DMS153 treated with DMSO at 0.1 percent for 48 hours (cell line): ENCODE measurements at regions not wholly inside any gene's neighbourhood (a gene's known extent, or its start where the extent isn't known, plus 50 kb on each side); places are given as distances from the start of the nearest gene placed in this dataset.
"Not testable (repeated sequence)": the region's sequence is repeated elsewhere in the genome, so short reads cannot be mapped to it uniquely, and the experiment has no call there.

Experiments used
- DNase-seq: peaks from one replicate; lab custom pipeline; 2025; ENCODE audit not compliant: unreplicated experiment; lab: John Stamatoyannopoulos, UW

DNA sequence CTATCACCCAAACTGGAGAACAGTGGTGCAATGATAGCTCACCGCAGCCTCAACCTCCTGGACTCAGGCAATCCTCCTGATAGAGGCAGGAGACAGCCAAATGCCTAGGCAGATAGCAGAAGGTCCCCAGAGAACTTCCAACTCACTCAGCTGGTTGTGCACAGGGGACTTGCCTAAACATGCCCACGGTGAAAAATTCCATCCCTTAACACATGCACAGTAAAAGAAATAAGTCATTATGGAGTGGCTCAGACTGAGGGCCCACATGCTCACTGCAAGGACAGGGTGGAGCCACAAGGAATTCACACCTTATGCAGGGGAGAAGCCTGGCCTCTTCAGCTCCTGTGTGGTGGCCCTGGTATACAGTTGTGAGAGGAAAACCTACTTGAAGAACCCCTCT, 525.8 kb upstream of the ATP2B1 start:
- DNase-seq, result no peak

DNA sequence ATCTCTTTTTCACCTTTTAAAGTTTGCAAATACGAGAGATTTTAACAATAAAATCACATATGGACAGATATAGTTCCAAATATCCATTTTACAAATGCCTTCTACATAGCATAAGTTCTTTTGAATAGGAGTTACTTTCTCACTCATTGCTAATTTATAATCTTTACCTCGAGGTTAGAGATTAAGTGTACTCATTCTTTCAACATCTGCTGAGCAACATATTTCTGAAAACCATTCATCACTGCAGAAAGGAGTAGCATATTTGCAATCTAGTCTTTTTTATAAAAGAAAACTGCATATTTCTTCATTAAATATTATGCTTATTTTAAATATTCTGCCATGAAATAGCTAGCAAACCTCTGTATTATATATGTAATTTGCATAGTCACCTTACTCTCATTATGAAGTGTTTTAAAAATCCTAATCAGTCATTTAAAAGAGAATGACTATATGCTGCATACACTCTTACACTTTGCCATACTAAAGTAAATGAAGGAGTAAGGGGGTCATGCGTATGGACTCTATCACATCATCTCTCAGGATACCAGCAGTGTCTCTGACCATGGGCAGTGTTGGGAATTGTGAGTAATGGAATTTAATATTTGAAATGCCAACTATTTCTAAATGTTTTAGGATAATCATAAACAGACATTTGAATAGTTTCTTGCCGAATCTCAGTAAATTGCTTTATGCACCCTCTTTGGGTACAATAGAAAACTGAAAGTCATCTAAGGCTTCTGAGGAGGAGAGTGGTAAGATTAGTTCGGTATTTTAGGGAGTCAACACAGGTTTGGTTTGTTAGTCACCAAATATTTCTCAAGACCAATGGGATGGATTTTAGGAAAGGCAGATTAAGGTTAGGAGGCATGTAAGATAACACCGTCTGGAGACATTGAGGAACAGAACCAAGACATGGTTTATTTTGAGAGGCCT, 524.8 kb upstream of the ATP2B1 start:
- DNase-seq, result no peak

DNA sequence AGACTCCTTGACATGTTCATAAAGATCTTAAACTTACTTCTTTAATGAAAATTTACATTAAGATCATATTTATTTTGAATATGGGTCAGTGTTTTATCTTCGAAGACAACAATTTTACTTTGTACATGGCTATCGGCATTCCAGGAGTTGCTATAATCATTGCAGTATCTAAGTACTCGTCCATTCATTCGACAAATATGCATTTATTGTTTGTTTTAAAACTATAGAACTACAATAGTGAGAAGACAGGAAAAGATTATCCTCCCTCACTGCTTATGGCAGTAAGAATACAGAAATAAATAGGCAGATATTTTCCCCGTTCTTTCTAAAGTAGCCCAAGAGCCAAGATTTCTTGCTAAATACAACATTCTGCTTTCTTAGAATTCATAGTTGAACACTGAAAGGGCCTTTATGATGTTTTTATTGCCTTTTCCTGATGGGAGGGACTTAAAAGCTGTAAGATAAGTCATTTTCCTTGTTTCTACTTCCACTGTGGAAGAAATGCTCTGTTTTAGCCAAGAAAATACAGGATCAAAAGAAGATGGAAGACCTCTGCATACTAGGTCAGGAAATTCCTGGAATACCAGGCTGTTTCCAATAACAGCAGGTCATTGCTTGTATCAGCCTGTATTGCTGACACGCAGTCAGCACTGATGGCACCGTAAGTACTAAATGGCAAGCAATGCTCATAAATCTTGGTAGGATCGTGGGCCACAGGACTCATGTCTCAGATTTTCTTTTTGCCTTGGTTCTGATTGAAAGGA, 521.0 kb upstream of the ATP2B1 start:
- DNase-seq, result no peak

DNA sequence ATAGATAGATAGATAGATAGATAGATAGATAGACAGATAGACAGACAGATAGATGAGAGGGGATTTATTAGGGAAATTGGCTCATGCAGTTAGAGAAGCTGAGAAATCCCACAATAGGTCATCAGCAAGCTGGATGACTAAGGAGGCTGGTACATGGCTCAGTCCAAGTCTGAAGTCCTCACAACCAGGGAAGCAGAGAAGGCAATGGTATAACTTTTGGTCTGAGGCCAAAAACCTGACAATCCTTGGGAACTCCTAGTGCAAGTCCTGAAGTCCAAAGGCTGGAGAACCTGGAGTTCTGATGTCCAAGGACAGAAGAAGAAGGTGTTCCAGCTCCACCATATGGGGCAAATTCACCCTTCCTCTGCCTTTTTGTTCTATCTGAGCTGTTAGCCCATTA, 517.6 kb upstream of the ATP2B1 start:
- DNase-seq, result no peak

DNA sequence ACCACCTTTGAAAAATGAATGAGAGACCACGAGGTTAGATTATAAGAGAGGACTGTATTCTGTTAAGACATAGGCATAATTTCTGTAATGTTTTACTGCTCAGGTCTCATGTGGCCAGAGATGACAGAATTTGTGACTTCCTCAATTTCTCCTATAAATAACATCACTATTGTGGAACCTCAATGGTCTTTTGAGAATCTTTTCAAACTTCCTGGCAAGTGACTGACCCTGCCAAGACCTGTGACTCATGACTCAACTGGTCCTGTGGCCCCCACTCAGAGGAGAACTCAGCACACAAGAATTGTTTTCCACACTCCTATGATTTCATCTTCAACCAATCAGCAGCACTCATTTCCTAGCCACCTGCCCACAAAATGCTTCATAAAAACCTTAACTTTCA, 508.2 kb upstream of the ATP2B1 start:
- DNase-seq, result no peak

DNA sequence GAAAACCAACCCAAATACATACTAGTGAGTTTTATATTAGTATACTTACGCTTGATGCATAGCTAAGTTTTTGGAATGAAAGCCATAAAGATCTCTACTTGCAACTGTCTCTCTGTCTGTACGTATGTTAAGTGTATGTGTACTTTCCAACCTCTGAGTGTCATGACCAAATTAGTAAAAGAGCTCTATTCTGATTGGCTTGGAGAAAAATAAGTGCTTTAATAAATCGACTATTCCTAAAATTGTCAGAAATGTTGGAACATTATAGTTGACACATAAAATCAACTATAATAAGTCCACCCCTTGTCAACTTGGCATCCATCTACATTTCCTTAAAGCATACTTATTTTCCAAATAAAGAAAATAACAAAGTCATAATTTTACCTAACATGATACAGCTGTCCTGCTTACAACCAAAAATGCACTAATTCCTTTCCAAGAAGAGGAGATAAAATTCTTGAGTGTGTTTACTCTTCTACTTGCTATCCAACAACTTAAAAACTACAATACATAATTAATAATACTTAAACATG, 507.4 kb upstream of the ATP2B1 start:
- DNase-seq, result no peak

DNA sequence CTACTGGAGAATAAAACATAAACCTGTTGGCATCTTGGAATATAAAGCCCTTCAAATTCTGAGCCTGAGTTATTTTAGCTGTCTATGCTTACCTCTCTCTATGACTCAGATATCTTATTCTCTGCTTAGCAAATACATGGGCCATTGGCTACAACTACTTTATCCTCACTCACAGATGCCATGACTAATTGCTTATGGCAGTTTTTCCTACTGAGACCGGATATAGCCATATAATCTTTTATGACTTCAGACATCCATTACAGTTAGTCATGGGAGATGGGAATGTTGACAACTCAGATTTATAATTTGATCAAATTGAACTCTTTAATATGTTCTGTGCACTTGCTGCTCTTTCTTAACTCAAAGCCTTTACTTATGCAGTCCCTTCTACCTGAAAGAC, 502.4 kb upstream of the ATP2B1 start:
- no peak for DNase-seq

DNA sequence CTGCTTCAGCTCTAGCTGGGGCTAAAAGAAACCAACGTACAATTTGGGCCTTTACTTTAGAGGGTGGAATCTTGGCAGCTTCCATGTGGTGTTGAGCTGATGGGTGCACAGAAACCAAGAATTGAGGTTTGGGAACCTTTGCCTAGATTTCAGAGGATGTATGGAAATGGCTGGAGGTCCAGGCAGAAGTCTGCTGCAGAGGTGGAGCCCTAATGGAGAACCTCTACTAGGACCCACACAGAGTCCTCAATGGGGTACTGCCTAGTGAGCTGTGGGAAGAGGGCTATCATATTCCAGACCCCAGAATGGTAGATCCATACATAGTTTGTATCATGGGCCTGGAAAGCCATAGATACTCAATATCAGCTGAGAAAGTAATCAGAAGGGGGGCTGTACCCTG, 500.4 kb upstream of the ATP2B1 start:
- no peak for DNase-seq

DNA sequence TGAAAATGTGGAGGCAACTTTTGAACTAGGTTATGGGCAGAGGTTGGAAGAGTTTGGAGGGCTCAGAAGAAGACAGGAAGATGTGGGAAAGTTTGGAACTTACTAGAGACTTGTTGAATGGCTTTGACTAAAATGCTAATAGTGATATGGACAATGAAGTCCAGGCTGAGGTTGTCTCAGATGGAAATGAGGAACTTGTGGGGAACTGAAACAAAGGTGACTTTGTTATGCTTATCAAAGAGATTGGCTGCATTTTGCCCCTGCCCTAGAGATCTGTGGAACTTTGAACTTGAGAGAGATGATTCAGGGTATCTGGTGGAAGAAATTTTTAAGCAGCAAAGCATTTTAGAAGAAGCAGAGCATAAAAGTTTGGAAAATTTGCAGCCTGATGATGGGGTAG, 499.7 kb upstream of the ATP2B1 start:
- not testable (repeated sequence) for DNase-seq

DNA sequence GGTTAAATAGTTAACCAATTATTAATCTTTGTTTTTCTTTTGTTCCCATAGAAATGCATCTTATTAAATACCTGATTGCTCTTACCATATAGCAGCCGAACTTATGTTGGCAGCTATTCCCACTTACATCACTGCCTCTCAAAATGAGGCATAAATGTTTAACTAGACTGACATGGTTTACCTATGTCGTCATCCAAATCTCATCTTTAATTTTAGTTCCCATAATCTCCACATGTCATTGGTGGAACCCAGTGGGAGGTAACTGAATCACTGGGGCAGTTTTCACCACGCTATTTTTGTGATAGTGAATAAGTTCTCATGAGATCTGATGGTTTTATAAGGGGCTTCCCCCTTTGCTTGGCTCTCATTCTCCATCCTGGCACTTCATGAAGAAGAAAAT, 499.2 kb upstream of the ATP2B1 start:
- no peak for DNase-seq

DNA sequence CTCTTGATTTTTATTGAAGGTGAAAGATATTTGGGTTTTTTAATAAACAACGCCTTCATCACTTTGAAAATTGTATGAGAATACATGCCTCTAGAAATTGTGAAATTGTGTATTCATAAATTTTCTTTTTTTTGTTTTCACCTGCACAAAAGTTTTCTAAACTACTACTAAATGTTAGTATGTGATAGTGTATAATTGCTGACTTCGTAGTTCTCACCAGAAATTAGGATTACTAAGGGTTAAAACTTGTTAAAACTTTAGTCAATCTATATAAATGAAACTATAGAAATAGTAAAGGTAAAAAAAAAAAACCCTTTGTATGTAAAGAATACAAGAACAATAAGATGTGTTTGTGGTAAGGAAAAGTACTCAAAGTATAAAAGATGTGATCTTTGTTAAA, 496.5 kb upstream of the ATP2B1 start:
- DNase-seq, result no peak

DNA sequence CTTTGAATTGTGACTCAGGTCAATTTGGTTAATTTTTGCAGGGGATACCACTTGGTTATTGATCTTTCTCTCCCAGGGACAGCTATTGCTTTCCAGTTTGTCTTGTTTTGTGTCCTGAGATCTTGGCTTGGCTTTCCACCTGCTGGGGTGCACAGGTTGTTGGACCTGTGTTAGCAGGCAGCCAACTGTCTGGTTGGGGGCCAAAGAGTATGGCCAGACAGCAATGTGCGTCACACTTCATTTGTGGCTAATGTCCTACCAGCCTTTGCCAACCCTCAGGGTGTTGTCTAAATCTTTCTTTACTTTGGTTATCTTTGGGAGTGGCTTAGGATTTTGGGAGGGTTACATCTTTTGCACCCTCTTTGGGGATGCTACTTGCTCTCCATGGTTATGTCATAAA, 494.9 kb upstream of the ATP2B1 start:
- DNase-seq, result no peak

DNA sequence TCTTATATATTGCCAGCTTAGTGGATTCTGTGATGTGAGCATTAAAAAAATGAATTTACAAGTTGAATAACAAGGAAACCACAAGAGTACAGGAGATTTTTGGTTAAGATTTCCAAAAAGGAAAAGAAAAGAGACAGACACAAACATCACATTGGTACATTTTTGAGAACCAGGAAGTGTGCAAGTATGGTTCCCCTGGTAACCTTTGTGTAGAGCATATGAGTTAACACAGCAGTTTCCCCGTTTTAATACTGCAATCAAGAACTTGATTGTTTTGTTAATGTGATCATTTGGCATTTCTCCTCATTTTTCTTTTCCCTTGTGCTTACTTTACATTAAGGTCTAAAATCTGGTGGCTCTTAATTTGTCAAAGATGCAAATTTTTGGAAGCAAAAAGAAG, 490.4 kb upstream of the ATP2B1 start:
- no peak for DNase-seq

DNA sequence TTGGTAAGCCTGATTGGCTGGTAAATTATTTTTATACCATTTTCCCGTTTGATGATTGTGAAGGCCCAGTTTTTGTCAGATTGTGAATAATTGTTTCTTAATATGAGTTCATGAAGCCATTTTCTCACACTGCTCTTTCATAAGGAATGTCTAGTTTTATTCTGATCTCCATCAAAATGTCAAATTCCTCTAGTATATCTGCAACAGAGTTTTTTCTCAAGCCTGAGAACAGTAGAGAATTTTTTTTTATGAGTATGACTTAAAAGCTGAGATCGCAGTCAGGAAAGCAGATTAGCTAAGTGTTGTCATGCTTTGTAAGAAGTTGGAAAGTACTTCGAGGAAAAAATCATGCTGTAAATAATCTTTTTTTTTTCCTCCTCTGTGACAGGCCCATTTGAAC, 484.9 kb upstream of the ATP2B1 start:
- DNase-seq, result no peak

DNA sequence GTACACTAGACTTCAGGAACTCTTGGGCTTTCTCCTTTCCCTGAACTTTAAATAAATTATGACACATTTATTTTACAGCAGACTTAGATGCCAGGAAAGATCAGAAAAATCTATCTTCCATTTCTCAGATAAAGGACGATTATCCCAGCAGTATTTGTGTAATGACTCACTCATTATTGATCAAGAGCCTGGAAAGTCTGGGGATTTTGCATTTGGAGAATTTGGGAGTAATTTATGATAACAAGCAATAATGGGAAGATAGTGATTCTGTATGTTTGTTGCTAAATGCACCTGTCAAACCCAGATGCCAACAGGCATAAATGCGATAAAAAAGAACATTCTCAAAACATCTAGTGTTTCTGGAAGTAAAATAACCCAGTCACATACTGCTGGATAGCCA, 480.2 kb upstream of the ATP2B1 start:
- no peak for DNase-seq

DNA sequence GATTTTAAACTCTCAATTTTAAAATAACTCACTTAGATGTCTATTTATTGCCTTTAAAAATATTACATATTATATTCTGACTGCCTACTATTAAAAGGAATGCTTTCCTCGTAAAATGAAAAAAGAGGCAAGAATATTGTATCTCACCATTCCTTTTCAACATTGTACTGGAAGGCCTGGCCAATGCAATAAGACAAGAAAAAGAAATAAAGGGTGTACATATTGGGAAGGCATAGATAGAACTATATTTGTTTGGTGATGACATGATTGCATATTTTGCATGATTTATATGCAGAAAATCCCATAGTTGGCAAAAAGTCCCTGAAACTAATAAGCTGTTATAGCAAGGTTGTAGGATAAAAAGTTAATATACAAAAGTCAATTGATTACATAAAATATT, 474.6 kb upstream of the ATP2B1 start:
- no peak for DNase-seq

DNA sequence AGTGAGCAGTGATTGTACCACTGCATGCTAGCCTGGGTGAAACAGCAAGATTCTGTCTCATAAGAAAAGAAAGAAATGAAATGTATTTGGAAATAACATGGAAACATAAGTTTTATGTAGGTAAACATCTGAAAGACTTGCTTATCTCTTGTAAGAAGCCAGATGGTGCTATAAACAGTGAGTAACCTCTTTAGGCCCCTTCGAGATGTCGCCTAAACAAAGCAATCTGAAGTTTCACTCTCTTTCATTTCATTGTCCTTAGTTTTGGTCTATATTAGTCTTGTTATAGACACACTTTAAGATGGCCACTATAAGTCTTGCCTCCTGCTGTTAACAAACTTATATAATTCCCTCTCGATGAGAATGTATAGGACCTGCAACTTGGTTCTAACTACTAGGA, 472.6 kb upstream of the ATP2B1 start:
- DNase-seq, result no peak

DNA sequence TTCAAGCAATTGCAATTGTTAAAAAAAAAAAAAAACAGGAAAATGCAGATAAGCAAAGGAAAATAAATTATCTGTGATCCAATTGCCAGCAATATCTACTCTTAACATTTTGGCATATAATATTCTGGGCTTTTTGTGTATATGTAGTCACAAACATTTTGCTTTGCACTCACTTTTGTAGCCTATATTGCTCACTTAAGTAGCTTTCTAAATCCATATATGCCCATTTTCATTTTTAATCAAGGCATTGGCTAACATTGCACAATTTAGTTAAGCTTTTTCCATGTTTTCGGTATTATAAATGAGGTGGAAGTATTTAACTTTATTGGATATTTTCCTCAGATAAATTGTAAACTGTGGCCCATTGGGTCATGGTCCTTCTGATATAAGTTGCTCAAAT, 466.3 kb upstream of the ATP2B1 start:
- DNase-seq, result no peak

DNA sequence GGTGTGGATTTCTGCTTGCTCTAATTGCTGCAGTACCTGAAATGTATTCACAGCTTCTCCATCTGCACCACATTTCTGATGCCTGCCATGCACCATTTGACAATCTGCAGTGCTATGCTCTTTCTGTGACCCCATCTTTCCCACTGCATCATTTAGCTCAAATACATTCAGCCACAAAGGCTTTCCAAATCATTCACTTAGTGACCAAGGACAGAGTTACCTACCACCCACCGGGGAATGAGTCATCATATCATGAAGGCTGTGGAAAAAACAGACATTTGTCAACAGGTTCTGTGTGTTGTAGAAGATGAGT, 465.5 kb upstream of the ATP2B1 start:
- no peak for DNase-seq

DNA sequence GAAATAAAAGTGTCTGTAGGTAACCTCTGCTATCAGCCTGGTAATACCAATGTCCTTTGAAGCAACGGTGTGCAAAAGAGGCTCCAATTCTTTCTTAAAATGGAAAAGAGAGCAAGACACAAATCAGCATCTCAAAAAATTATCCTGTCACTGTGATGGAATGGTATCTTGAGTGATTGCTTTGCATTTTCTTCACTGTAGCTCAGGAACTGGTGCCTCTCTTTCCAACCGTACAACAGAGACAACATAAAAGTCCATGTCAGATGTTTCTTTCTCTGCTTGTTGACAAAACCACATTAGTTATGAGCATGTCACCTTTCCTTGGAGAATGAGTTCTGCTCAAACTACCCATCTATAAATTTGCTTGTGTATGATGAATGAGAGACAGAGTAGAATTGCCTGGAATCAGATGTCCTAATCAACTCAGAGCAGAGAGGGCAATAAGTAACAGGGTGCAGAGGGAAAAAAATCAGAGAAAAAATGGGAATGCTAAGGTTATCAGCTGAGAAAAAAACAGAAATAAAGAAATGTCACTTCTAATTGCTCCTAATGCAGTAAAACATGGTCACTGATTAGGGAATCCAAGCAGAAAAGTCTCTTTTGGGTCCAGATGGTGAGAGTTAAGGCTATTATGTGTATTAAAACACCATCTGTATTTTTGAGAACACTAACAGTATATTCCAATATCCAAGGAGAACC, 465.0 kb upstream of the ATP2B1 start:
- DNase-seq, result no peak

DNA sequence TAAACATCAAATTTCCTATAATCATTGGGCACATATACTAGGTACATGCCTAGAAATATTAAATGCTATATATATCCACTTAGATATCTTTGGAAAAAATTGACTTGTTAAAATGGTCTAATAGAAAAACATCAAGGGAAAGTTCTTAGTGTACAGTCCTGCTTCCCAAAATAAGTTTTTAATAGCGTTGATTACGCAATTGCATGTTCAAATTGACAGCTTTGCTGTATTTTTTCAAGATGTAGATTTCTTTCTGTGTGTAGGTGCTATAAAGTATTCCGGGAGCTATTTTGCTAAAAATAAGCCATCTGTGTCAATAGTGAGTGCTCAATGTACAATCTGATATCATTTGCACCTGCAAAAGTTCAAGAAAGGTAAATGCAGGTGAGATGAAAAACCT, 463.9 kb upstream of the ATP2B1 start:
- DNase-seq, result no peak

DNA sequence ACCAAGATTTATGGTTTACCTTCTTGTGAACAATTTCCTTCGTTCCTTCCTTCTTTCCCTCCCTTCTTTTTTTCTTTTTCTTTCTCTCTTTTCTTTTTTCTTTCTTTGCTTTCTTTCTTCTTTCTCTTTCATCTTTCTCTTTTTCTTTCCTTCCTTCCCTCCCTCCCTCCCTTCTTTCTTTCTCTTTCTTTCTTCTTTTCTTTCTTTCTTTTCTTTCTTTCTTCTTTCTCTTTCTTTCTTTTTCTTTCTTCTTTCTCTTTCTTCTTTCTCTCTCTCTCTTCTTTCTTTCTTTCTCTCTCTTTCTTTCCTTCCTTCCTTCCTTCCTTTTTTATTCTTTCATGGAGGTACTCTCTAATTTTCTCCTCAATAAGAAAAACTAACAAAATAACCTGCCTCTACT, 462.1 kb upstream of the ATP2B1 start:
- no peak for DNase-seq
